Fibroblast of peridontal ligament (primary cell): ENCODE measurements at regions not wholly inside any gene's neighbourhood (a gene's known extent, or its start where the extent isn't known, plus 50 kb on each side); places are given as distances from the start of the nearest gene placed in this dataset.
A peak's percentile ranks its signal among the peaks of the same experiment; 100 is the strongest.

ENCODE experiments used
- DNase-seq: peaks from one replicate; pipeline ENCODE4 v3.0.0-alpha.2; 2010; ENCODE audit errors: extremely low read depth

- DNase-seq = no peak
These were observed 157.2 kb downstream of the CD83 start for GRCh38 chr6:14274546-14275492.

- DNase-seq = peak; percentile 23
These were observed 157.9 kb downstream of the CD83 start for GRCh38 chr6:14275493-14275851.

- no peak for DNase-seq
These were observed 158.5 kb downstream of the CD83 start for GRCh38 chr6:14276071-14276470.

GRCh38 chr6:14276667-14277404 is 159.3 kb downstream of the CD83 start:
- DNase-seq = peak; percentile 45

GRCh38 chr6:14277405-14277930 is 159.9 kb downstream of the CD83 start:
- DNase-seq = no peak

GRCh38 chr6:14278006-14278405 is 160.4 kb downstream of the CD83 start:
- no peak for DNase-seq

GRCh38 chr6:14278446-14278845 is 160.9 kb downstream of the CD83 start:
- no peak for DNase-seq

GRCh38 chr6:14280006-14280510 is 162.5 kb downstream of the CD83 start:
- DNase-seq = no peak

- no peak for DNase-seq
These were observed 163.3 kb downstream of the CD83 start for GRCh38 chr6:14280766-14281293.

- DNase-seq = no peak
These were observed 164.5 kb downstream of the CD83 start for GRCh38 chr6:14281811-14282660.

GRCh38 chr6:14282854-14283505 is 165.4 kb downstream of the CD83 start:
- no peak for DNase-seq

- no peak for DNase-seq
These were observed 166.1 kb downstream of the CD83 start for GRCh38 chr6:14283600-14284235.

- DNase-seq = no peak
These were observed 167.5 kb downstream of the CD83 start for GRCh38 chr6:14284969-14285590.

- DNase-seq = peak; percentile 99
These were observed 168.6 kb downstream of the CD83 start for GRCh38 chr6:14286144-14286543.

- no peak for DNase-seq
These were observed 169.3 kb downstream of the CD83 start for GRCh38 chr6:14286634-14287428.

GRCh38 chr6:14287707-14288106 is 170.1 kb downstream of the CD83 start:
- no peak for DNase-seq

GRCh38 chr6:14288910-14289309 is 171.3 kb downstream of the CD83 start:
- DNase-seq = no peak

- no peak for DNase-seq
These were observed 172.6 kb downstream of the CD83 start for GRCh38 chr6:14290041-14290771.
